T-helper 1 cell treated with Interleukin-12 subunit alpha and Interleukin-12 subunit beta and Interleukin-4 antibody, amounts not matched to agents 30 ng/mL and 1 ng/mL, for 36 hours (primary cell): ENCODE measurements at regions not wholly inside any gene's neighbourhood (a gene's known extent, or its start where the extent isn't known, plus 50 kb on each side); places are given as distances from the start of the nearest gene placed in this dataset.

Experiments used
- intact Hi-C: fragments of 100-400 bp; cut with micrococcal nuclease; formaldehyde crosslinking; loops from one replicate; pipeline ENCODE4 v1.15.1; 2024

- intact Hi-C loops = loop anchor here (1.0 to 2.0 kb wide), 7 partner anchors 41 to 838 kb away; no protein-coding TSS in a partner anchor
These were observed 249.0 kb downstream of the TRIB2 start for GRCh38 chr2:12965540-12966269.

DNA sequence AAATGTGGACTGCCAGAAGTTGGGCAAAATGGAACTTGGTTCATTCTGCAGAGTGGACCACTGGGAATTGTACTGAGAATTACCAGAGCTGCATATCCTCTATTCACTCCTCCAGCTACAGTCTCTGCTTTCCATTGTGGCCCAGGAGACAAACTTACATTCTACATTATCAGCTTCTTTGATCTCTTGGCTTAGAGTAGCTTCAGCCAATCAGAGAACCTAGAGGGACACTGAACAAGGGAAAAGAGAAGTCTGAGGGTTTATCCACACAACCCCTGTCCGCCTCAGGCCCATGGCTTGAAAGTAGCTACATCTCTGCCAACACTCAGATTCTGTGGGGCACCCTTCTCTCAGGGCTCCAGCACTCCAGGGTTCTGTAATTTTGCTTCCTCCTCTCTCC is 251.1 kb downstream of the TRIB2 start:
- intact Hi-C loops = no loop called here

- intact Hi-C loops = no loop called here
These were observed 251.7 kb downstream of the TRIB2 start for GRCh38 chr2:12968399-12968798.

GRCh38 chr2:12970861-12971260 is 254.1 kb downstream of the TRIB2 start:
- intact Hi-C loops = no loop called here

GRCh38 chr2:12971581-12972365 is 255.0 kb downstream of the TRIB2 start:
- intact Hi-C loops = no loop called here

DNA sequence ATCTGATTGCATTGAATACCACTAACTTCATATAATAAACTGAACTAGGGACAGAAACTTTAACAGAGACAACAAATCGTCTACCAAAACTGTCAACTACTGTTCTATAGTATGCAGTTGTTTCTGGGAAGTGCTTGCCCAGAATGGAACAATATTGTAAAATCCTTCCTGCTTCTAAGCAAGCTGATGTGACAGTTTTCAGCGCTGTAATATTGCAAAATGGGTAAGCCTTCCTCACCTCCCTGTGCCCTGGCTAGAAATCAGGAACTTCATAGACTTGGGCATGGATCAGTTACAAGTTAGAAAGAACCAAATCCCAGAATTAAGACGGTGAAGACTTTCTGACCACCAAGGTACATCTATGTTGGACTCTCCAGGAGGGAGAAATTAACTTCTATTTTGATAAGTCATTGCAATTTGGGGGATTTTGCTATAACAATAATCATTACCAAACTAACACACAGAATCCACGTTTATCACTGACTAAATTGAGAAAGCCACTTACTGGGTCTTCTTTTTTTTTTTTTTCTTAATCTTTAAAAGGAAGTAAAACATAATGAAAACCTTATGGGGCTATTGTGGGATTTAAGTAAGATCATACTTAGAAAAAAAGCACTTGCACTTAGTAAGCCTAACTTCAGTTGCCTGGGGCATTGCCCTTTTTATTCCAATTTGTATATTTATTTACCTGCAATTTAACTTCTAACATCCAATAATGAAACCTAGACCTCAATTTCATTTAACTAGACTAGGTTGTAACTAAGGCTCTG is 261.5 kb downstream of the TRIB2 start:
- intact Hi-C loops = no loop called here

DNA sequence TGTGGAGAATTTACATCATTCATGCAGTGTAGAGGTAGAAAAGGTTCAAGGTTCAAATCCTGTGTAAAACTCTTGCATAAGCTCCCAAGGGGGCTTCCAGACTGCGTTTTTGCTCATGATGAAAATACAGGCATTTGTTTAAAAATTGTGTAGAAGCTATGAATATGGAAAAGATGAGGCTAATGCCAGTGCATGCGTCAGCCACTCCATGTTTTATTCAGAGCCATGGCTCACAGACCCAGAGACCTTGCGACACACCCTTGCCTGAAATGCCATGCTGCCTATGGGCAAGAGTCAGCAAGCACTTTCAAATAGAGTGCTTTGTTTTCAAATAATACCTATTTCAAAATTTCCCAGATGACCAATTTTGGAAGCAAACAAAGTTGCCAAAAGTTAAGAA is 262.3 kb downstream of the TRIB2 start:
- intact Hi-C loops = no loop called here

DNA sequence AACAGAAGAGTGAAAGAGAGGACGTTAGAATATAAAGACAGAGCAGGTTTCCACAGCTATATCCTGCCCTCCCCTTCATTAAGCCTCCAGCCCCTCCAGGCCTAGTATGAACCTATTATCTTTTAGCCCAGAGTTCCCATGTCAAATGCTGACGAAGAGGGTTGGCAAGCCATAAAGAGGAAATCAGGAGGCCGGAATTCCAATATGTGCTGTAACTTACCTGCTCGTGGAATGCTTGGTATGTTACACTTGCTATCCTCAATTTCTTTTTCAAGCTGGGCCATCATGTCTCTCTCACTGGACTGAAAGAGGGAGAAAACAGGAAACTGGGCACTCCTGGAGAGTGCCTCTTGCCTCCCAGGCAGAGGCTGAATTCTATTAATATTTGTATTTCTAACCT is 264.1 kb downstream of the TRIB2 start:
- intact Hi-C loops = no loop called here

GRCh38 chr2:12982149-12982584 is 265.4 kb downstream of the TRIB2 start:
- intact Hi-C loops = no loop called here

- intact Hi-C loops = no loop called here
These were observed 270.5 kb downstream of the TRIB2 start for GRCh38 chr2:12987246-12987645.

DNA sequence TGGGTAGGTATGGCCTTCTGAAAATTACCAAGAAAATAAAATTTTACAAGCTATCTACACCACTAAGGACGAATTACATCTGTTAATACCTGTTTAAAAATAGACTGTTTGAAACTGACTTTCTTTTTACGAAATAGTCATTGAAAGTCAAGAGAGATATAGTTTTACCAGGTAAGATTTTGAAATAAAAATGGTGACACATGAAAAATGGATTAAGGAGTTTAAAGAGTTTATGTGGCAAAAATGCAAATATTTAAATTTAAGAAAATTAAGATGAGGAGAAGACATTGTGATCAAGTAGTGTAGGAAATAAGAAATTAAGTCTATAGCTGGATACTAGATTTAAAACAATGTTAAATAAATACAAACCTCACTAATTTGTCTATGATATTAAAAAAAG is 271.5 kb downstream of the TRIB2 start:
- intact Hi-C loops = no loop called here

DNA sequence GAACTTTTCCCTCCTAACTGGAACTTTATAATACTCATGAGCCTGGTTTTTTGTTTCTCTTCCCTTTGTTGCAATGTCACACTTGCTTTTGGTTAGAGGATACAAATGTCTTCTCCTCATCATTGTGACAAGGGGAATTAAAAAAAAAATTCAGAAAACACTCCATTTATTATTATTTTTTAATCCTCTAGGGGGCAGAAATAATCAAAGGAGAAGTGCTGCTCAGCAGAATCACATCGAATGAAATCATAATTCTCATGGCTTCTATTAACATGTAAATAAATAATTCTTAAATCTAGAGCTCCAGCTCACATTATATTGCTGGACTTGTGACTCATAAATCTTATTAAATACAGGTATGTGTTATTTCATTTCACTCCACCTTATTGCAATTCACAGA is 273.8 kb downstream of the TRIB2 start:
- intact Hi-C loops = no loop called here

DNA sequence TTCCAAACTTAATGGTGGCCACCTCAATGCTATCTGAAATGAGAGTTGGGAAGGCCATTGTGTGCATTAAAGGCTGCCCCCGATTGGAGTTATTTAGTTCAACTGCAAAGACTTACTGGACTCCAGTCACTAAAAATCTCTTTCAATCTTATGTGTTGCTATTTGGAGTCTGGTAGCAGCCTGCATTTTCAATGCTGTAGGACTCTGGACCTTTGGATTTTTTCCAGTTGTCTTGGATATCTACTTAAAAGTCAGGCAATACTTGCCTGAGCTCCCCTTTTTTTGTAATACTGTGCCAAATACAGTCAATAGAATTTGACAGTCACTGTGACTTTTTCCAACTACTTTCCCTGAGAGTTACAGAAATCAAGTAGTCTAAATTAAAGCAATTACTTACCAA is 281.9 kb downstream of the TRIB2 start:
- intact Hi-C loops = no loop called here

GRCh38 chr2:13000664-13001363 is 284.1 kb downstream of the TRIB2 start:
- intact Hi-C loops = loop anchor here (10.0 kb wide), 1 partner anchor 876 kb away; no protein-coding TSS in a partner anchor

DNA sequence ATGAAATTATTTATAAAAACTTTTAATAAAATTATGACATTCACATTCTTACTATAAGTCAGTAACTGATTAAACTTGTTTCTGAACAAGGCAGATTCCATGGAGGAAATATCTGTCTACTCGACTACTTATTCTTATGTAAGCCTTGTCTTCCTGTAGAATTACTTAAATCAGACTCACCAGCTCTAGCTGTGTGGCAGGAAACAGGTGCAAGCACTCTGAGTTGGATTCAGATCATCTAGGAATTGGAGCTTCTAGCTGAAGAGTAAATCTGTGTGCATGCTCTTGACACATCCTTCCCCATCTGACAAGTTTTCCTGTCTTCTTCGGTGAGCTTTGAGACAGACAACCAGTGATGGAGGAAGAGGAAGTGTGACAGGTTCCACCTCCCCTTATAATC is 284.7 kb downstream of the TRIB2 start:
- intact Hi-C loops = loop anchor here (10.0 kb wide), 1 partner anchor 877 kb away; no protein-coding TSS in a partner anchor

DNA sequence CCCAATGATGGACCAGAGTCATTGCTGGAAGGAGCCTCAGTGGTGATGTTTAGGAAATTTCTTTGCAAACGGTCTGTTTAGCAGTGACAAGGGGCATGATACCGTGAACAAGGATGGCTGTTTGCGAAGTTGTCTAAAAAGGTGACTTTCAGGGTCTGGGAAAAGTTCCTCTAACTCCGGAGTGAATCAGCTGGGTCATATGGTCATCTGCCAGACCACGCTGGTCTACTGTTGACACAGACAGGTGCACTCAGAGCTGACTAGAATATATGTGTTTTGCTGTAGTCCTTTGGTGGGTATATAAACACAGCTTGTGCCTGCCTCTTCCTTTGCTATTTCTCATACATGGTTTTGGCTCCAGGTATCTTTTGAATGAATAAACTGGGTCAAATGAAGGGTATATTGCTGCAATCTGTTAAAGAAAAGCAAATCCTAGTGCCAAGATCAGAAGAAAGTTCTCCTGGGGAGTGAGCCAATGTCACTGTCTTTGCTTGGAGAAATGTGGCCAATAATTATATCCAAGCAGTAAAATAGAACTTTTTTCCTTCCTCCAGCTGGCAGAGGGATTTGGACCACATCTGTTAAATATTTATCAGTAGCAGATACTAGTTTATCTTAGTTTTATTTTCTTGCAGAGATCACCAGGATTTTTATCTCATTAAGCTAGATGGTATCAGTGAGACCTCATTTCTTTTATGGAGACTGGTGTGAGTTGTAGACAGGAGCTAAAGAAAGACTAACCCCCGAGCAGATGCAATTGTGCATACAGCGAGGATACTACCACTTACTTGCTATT is 286.0 kb downstream of the TRIB2 start:
- intact Hi-C loops = loop anchor here (10.0 kb wide), 1 partner anchor 878 kb away; no protein-coding TSS in a partner anchor

- intact Hi-C loops = loop anchor here (10.0 kb wide), 1 partner anchor 879 kb away; no protein-coding TSS in a partner anchor
These were observed 286.8 kb downstream of the TRIB2 start for GRCh38 chr2:13003500-13003899.

- intact Hi-C loops = loop anchor here (5.0 to 10.0 kb wide), 3 partner anchors 148 to 880 kb away; no protein-coding TSS in a partner anchor
These were observed 288.3 kb downstream of the TRIB2 start for GRCh38 chr2:13005048-13005447.

DNA sequence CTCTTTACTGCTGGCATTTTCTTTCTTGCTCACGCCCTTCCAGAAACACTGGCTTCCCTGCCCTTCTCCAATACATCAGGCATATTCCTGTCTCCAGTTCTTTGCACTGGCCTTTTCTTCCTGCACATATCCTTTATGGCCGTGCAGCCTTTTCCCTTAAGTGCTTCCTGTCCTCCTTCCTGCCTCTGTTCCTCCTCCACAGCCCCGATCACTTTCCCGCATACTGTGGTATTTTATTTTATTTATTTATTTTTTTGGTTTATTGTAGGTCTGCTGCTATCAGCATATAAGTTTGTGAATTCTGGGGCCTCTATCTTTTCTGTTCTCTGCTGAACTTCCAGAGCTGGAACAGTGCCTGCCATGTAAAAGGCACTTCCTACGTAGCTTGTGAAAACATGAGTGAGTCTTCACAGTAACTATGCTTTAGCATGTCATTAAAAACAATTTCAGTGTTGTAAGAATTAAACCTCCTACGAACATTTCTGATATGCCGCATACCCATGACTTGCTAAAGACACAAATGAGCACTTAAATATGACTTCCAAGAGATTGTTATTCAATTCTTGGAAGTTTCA is 289.1 kb downstream of the TRIB2 start:
- intact Hi-C loops = loop anchor here (1.0 to 10.0 kb wide), 7 partner anchors 41 to 1527 kb away; no protein-coding TSS in a partner anchor

DNA sequence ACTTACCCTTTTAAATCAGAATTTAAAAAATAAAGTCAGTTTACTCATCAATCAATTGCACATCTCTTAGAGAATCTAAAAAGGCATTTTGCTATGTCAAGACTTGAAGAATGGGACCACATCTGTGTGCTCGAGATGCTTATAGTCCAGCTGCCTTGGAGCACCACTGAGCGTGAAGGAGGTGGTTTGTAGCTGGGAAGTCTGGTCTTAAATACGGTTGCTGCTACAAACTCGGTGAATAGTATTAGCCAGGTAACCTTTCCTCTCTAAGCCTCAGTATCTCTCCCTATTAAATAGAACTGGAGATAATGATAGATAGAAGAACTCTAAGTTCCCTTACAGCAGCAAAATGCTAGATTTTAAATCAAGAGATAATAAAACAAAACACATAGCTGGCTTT is 289.7 kb downstream of the TRIB2 start:
- intact Hi-C loops = loop anchor here (1.0 to 10.0 kb wide), 7 partner anchors 42 to 1528 kb away; no protein-coding TSS in a partner anchor
